GM23248 (cell line): ENCODE measurements at regions not wholly inside any gene's neighbourhood (a gene's known extent, or its start where the extent isn't known, plus 50 kb on each side); places are given as distances from the start of the nearest gene placed in this dataset.

Source experiments
- EZH2 ChIP-seq: fragments of 200-600 bp; sonication (generic); IDR thresholded peaks from 2 replicates; pipeline ENCODE4 v1.6.1; 2018; ENCODE audit warnings: antibody characterized with exemption, mild to moderate bottlenecking; ENCODE audit not compliant: insufficient read depth, poor library complexity, severe bottlenecking
- EZH2phosphoT487 ChIP-seq: fragments of 200-600 bp; sonication (generic); IDR thresholded peaks from 2 replicates; pipeline ENCODE4 v1.6.1; 2018; ENCODE audit warnings: antibody characterized with exemption, moderate library complexity, mild to moderate bottlenecking, low read depth; ENCODE audit not compliant: insufficient read depth

DNA sequence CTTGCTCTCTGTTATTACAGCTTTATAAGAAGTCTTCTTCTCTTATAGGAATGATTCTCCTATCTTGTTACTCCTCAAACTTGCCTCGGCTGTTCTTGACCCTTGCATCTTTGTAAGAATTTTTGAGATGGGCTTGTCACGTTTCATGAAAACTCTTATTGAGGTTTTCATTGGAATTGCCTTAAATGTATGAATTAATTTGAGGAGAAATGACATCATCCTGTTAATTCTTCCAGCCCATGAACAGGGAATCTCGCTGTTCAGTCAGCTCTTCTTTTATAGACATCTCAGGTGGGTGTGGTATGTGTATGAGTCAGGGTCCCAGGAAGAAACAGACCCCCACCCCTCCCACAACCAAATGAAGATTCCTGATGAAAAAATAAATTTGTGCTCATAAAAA is 107.1 kb upstream of the MYL2 start:
- no peak for TF ChIP-seq EZH2
- TF ChIP-seq EZH2phosphoT487, result no peak
